ENCODE measurements at regions not wholly inside any gene's neighbourhood (a gene's known extent, or its start where the extent isn't known, plus 50 kb on each side); places are given as distances from the start of the nearest gene placed in this dataset.

DNA sequence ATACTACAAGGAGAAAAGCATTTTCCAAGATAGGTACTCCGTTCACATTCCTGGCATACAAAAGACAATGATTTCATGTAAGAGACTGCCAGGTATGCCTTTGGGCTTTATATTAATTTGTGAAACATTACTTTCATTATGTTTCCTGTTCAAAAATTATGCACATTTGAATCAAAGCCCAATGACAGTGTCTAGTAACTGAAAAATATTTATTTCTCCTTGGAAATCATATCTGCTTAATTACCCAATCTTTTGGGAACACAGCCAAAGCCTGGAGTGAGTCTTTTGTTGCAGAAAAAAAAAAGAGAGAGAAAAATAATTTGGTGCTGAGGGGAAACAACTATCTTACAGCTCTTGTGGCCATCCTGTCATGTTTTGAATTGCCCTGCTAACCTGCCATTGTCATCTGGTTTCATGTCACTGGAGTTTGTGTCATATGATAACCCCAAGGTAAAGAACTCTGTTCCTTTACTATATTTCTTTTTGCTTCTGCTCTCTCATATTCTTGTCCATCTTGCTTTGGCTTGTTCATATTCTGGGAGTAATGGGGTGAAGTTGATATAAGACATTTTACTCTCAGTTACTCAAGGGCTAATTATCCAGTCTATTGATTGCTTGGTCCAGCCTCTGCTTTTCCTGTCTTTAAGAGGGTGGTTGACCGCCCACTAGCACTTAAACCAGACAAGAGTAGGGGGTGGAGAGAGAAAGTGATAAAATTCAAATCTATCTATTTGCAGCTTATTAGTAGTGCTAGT, 238.3 kb upstream of the NUDT12 start:
- Histone ChIP-seq H3K4me1 (ENCODE audit: control insufficient read depth in 4 of 4, insufficient read depth in 4 of 4, low read length in 3 of 4) (no peaks in the 10 kb centered on the region), H3K9me3 (ENCODE audit: control insufficient read depth in 4 of 4, low read length in 3 of 4) (no peaks in the 10 kb centered on the region), H3K27ac (ENCODE audit: low read depth in 1 of 2, low read length in 2 of 2) (no peak overlapping the region), H3K9ac (ENCODE audit: low read depth in 1 of 2, low read length in 2 of 2) (no peak overlapping the region), H3K4me3 (ENCODE audit: low read depth in 1 of 3, low read length in 3 of 3) (no peak overlapping the region), H3K27me3 (ENCODE audit: control insufficient read depth in 4 of 4, insufficient read depth in 4 of 4, low read length in 3 of 4) (no peaks in the 10 kb centered on the region), H3K36me3 (ENCODE audit: control insufficient read depth in 4 of 4, insufficient read depth in 3 of 4, low read depth in 1 of 4, low read length in 3 of 4) (no peaks in the 10 kb centered on the region)
- no peak for DNase-seq (ENCODE audit: low spot score)
- TF ChIP-seq NR2F2 (IDR thresholded peaks at IDR 0.05) (no peak), RAD21 (IDR thresholded peaks at IDR 0.05) (no peak), HNF4A (conservative IDR thresholded peaks at IDR 0.05) (no peak), JUND (IDR thresholded peaks at IDR 0.05) (no peak), YY1 (IDR thresholded peaks at IDR 0.05) (no peak)
- TF ChIP-seq, protein P1, sequence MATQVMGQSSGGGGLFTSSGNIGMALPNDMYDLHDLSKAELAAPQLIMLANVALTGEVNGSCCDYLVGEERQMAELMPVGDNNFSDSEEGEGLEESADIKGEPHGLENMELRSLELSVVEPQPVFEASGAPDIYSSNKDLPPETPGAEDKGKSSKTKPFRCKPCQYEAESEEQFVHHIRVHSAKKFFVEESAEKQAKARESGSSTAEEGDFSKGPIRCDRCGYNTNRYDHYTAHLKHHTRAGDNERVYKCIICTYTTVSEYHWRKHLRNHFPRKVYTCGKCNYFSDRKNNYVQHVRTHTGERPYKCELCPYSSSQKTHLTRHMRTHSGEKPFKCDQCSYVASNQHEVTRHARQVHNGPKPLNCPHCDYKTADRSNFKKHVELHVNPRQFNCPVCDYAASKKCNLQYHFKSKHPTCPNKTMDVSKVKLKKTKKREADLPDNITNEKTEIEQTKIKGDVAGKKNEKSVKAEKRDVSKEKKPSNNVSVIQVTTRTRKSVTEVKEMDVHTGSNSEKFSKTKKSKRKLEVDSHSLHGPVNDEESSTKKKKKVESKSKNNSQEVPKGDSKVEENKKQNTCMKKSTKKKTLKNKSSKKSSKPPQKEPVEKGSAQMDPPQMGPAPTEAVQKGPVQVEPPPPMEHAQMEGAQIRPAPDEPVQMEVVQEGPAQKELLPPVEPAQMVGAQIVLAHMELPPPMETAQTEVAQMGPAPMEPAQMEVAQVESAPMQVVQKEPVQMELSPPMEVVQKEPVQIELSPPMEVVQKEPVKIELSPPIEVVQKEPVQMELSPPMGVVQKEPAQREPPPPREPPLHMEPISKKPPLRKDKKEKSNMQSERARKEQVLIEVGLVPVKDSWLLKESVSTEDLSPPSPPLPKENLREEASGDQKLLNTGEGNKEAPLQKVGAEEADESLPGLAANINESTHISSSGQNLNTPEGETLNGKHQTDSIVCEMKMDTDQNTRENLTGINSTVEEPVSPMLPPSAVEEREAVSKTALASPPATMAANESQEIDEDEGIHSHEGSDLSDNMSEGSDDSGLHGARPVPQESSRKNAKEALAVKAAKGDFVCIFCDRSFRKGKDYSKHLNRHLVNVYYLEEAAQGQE (IDR thresholded peaks at IDR 0.05), result no peak
- TF ChIP-seq, protein P2, sequence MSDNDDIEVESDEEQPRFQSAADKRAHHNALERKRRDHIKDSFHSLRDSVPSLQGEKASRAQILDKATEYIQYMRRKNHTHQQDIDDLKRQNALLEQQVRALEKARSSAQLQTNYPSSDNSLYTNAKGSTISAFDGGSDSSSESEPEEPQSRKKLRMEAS (IDR thresholded peaks at IDR 0.05), result no peak
- WGBS, result 44% methylated on average over 2 of the region's 2 CpGs

DNA sequence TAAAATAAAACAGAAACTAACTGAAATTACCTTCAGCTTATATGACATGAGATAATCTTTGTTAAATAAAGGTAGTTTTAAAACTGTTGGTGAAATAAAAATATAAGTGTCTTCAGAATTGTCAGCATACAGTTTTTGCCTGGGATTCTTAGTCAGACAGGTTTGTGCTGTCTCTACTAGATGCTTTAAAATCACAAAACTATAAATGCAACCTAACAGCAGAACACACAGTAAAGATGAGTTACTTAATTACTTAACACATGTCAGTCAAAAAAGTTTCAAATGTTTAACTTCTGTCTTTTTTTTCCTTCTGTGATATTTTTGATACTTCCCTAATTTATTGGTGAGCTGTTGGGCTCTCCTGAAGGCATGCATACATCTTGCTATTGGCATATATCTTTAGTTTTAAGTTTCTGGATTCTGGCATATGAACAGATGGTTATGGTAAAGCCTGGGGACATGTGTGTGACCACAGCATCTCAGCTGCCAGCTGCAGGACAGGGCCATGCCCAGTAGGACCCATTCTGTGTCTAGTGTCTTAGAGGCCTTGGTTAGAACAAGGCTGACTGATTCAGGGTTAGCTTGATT, 231.1 kb upstream of the NUDT12 start:
- H3K4me3 ChIP-seq (ENCODE audit: low read depth in 1 of 3, low read length in 3 of 3), result no peak overlapping the region
- H3K36me3 ChIP-seq (ENCODE audit: control insufficient read depth in 4 of 4, insufficient read depth in 3 of 4, low read depth in 1 of 4, low read length in 3 of 4), result no peaks in the 10 kb centered on the region
- TF ChIP-seq TAF1 (conservative IDR thresholded peaks at IDR 0.05) (no peak), HNF4G (IDR thresholded peaks at IDR 0.05) (no peak), RAD21 (IDR thresholded peaks at IDR 0.05) (no peak), FOXA1 (IDR thresholded peaks at IDR 0.05) (no peak), RXRA (IDR thresholded peaks at IDR 0.05) (no peak), JUND (IDR thresholded peaks at IDR 0.05) (no peak), HNF4A (conservative IDR thresholded peaks at IDR 0.05) (no peak), FOXA2 (IDR thresholded peaks at IDR 0.05) (no peak), SP1 (IDR thresholded peaks at IDR 0.05) (no peak), YY1 (IDR thresholded peaks at IDR 0.05) (no peak)
- TF ChIP-seq, protein P2 (IDR thresholded peaks at IDR 0.05), result no peak
- TF ChIP-seq, protein P3, sequence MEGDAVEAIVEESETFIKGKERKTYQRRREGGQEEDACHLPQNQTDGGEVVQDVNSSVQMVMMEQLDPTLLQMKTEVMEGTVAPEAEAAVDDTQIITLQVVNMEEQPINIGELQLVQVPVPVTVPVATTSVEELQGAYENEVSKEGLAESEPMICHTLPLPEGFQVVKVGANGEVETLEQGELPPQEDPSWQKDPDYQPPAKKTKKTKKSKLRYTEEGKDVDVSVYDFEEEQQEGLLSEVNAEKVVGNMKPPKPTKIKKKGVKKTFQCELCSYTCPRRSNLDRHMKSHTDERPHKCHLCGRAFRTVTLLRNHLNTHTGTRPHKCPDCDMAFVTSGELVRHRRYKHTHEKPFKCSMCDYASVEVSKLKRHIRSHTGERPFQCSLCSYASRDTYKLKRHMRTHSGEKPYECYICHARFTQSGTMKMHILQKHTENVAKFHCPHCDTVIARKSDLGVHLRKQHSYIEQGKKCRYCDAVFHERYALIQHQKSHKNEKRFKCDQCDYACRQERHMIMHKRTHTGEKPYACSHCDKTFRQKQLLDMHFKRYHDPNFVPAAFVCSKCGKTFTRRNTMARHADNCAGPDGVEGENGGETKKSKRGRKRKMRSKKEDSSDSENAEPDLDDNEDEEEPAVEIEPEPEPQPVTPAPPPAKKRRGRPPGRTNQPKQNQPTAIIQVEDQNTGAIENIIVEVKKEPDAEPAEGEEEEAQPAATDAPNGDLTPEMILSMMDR (IDR thresholded peaks at IDR 0.05; ENCODE audit: low read depth, low read length, missing input control), result no peak
- TF ChIP-seq, protein P4, sequence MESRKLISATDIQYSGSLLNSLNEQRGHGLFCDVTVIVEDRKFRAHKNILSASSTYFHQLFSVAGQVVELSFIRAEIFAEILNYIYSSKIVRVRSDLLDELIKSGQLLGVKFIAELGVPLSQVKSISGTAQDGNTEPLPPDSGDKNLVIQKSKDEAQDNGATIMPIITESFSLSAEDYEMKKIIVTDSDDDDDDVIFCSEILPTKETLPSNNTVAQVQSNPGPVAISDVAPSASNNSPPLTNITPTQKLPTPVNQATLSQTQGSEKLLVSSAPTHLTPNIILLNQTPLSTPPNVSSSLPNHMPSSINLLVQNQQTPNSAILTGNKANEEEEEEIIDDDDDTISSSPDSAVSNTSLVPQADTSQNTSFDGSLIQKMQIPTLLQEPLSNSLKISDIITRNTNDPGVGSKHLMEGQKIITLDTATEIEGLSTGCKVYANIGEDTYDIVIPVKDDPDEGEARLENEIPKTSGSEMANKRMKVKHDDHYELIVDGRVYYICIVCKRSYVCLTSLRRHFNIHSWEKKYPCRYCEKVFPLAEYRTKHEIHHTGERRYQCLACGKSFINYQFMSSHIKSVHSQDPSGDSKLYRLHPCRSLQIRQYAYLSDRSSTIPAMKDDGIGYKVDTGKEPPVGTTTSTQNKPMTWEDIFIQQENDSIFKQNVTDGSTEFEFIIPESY (IDR thresholded peaks at IDR 0.05), result no peak

More for the DNA sequence above, 231.1 kb upstream of the NUDT12 start:
- H3K9ac ChIP-seq (ENCODE audit: low read depth in 1 of 2, low read length in 2 of 2), result no peak overlapping the region
- H3K9me3 ChIP-seq (ENCODE audit: control insufficient read depth in 4 of 4, low read length in 3 of 4), result peaks cover 2 to 5% (median 3%) of the 10 kb centered on the region in 4 donors
- no peaks in the 10 kb centered on the region for H3K4me1 ChIP-seq (ENCODE audit: control insufficient read depth in 4 of 4, insufficient read depth in 4 of 4, low read length in 3 of 4)
- DNase-seq (ENCODE audit: low spot score), result no peak
- H3K27me3 ChIP-seq (ENCODE audit: control insufficient read depth in 4 of 4, insufficient read depth in 4 of 4, low read length in 3 of 4), result no peaks in the 10 kb centered on the region
- no peak overlapping the region for H3K27ac ChIP-seq (ENCODE audit: low read depth in 1 of 2, low read length in 2 of 2)

All from liver (tissue), 8 donors.